Neural progenitor cell (in vitro differentiated cells): ENCODE measurements at regions not wholly inside any gene's neighbourhood (a gene's known extent, or its start where the extent isn't known, plus 50 kb on each side); places are given as distances from the start of the nearest gene placed in this dataset.

Experiments
- DNase-seq: peaks from one replicate; pipeline ENCODE4 v3.0.0-alpha.2; 2016; ENCODE audit warnings: low spot score
- H2AFZ ChIP-seq: fragments of 200-600 bp; sonication (generic); replicated peaks from 2 replicates; pipeline ENCODE4 v1.6.1; 2016; ENCODE audit warnings: antibody characterized with exemption
- H3F3A ChIP-seq: fragments of 200-600 bp; sonication (generic); 2 replicates; pipeline ENCODE4 v1.6.1; 2016; ENCODE audit warnings: antibody characterized with exemption, low read depth
- H3K27ac ChIP-seq: fragments of 200-600 bp; sonication (generic); 2 replicates; pipeline ENCODE4 v1.5.1; 2016; ENCODE audit warnings: mild to moderate bottlenecking
- H3K27me3 ChIP-seq: fragments of 200-600 bp; sonication (generic); 2 replicates; pipeline ENCODE4 v1.6.1; 2016; ENCODE audit warnings: mild to moderate bottlenecking, moderate library complexity
- H3K36me3 ChIP-seq: fragments of 200-600 bp; sonication (generic); 2 replicates; pipeline ENCODE4 v1.5.1; 2016
- H3K4me1 ChIP-seq: fragments of 200-600 bp; sonication (generic); 2 replicates; pipeline ENCODE4 v1.6.1; 2016; ENCODE audit warnings: mixed run types
- H3K4me2 ChIP-seq: fragments of 200-600 bp; sonication (generic); 2 replicates; pipeline ENCODE4 v1.6.1; 2016
- H3K4me3 ChIP-seq: fragments of 200-600 bp; sonication (generic); 2 replicates; pipeline ENCODE4 v1.5.1; 2016
- H3K79me2 ChIP-seq: fragments of 200-600 bp; sonication (generic); 2 replicates; pipeline ENCODE4 v1.6.1; 2016; ENCODE audit warnings: low read depth
- H3K9ac ChIP-seq: fragments of 200-600 bp; sonication (generic); 2 replicates; pipeline ENCODE4 v1.6.1; 2016
- H3K9me3 ChIP-seq: fragments of 200-600 bp; sonication (generic); 2 replicates; pipeline ENCODE4 v1.5.1; 2016; ENCODE audit warnings: low read depth
- H4K20me1 ChIP-seq: fragments of 200-600 bp; sonication (generic); 2 replicates; pipeline ENCODE4 v1.6.1; 2016; ENCODE audit warnings: low read depth
- H3K27ac Mint-ChIP-seq: 3 replicates; pipeline ENCODE4 v1.8.0; 2021; ENCODE audit warnings: mixed read lengths
- H3K27me3 Mint-ChIP-seq: 2 replicates; pipeline ENCODE4 v1.8.0; 2022; ENCODE audit warnings: low read depth, mild to moderate bottlenecking, inconsistent platforms, moderate library complexity, mixed read lengths; ENCODE audit not compliant: insufficient read depth
- H3K36me3 Mint-ChIP-seq: 3 replicates; pipeline ENCODE4 v1.8.0; 2021; ENCODE audit warnings: mixed read lengths
- H3K4me1 Mint-ChIP-seq: 3 replicates; pipeline ENCODE4 v1.8.0; 2021; ENCODE audit warnings: mixed read lengths
- H3K4me3 Mint-ChIP-seq: 3 replicates; pipeline ENCODE4 v1.8.0; 2021; ENCODE audit warnings: mild to moderate bottlenecking, moderate library complexity, mixed read lengths
- H3K9me3 Mint-ChIP-seq: 3 replicates; pipeline ENCODE4 v1.8.0; 2020; ENCODE audit warnings: mixed read lengths
- CTCF ChIP-seq: fragments of 200-600 bp; sonication (generic); IDR thresholded peaks from 2 replicates; pipeline ENCODE4 v1.5.1; 2017; ENCODE audit warnings: antibody characterized with exemption, mild to moderate bottlenecking
- EZH2 ChIP-seq: fragments of 200-600 bp; sonication (generic); IDR thresholded peaks from 2 replicates; pipeline ENCODE4 v1.6.1; 2017; ENCODE audit warnings: antibody characterized with exemption, mild to moderate bottlenecking, moderate library complexity
- EZH2phosphoT487 ChIP-seq: fragments of 200-600 bp; sonication (generic); IDR thresholded peaks from 2 replicates; pipeline ENCODE4 v1.6.1; 2017; ENCODE audit warnings: antibody characterized with exemption

- no peaks in the 10 kb centered on the region for H3K27me3 Mint-ChIP-seq
- no peaks in the 10 kb centered on the region for H3K36me3 Mint-ChIP-seq
- TF ChIP-seq CTCF = no peak
- TF ChIP-seq EZH2phosphoT487 = no peak
- no peak for TF ChIP-seq EZH2
- Histone ChIP-seq H3K4me3 (no peak overlapping the region), H3K79me2 (no peaks in the 10 kb centered on the region), H3K9me3 (no peaks in the 10 kb centered on the region), H4K20me1 (no peaks in the 10 kb centered on the region), H2AFZ (no peak overlapping the region), H3F3A (no peaks in the 10 kb centered on the region), H3K4me2 (no peak overlapping the region), H3K4me1 (peaks cover 13% of the 10 kb centered on the region), H3K27ac (no peak overlapping the region), H3K27me3 (no peaks in the 10 kb centered on the region), H3K36me3 (no peaks in the 10 kb centered on the region), H3K9ac (no peak overlapping the region)
- no peak overlapping the region for H3K4me3 Mint-ChIP-seq
- no peak for DNase-seq
- H3K27ac Mint-ChIP-seq = no peak overlapping the region
- H3K9me3 Mint-ChIP-seq = no peaks in the 10 kb centered on the region
- H3K4me1 Mint-ChIP-seq = peaks cover 26% of the 10 kb centered on the region
Observed at GRCh38 chr13:107716741-107717140, 498.6 kb downstream of the LIG4 start.

- no peaks in the 10 kb centered on the region for H3K9me3 ChIP-seq
- H3K36me3 Mint-ChIP-seq = no peaks in the 10 kb centered on the region
- H3K4me1 Mint-ChIP-seq = peaks cover 24% of the 10 kb centered on the region
- H3K4me3 ChIP-seq = no peak overlapping the region
- no peak overlapping the region for H2AFZ ChIP-seq
- H3K9me3 Mint-ChIP-seq = no peaks in the 10 kb centered on the region
- peaks cover 16% of the 10 kb centered on the region for H3K4me1 ChIP-seq
- no peaks in the 10 kb centered on the region for H3K36me3 ChIP-seq
- no peaks in the 10 kb centered on the region for H3F3A ChIP-seq
- H3K27me3 ChIP-seq = no peaks in the 10 kb centered on the region
- no peak overlapping the region for H3K4me2 ChIP-seq
- H3K27ac ChIP-seq = no peak overlapping the region
- H4K20me1 ChIP-seq = no peaks in the 10 kb centered on the region
- TF ChIP-seq EZH2 (no peak), CTCF (no peak), EZH2phosphoT487 (no peak)
- no peak overlapping the region for H3K4me3 Mint-ChIP-seq
- no peak overlapping the region for H3K27ac Mint-ChIP-seq
- no peaks in the 10 kb centered on the region for H3K27me3 Mint-ChIP-seq
- no peak for DNase-seq
- H3K9ac ChIP-seq = no peak overlapping the region
- H3K79me2 ChIP-seq = no peaks in the 10 kb centered on the region
Observed at GRCh38 chr13:107716241-107716640, 499.1 kb downstream of the LIG4 start.

- Mint-ChIP-seq H3K4me1 (peaks cover 24% of the 10 kb centered on the region), H3K4me3 (no peak overlapping the region), H3K27ac (peak overlapping the region; percentile 15), H3K27me3 (no peaks in the 10 kb centered on the region), H3K36me3 (no peaks in the 10 kb centered on the region), H3K9me3 (no peaks in the 10 kb centered on the region)
- H3K79me2 ChIP-seq = no peaks in the 10 kb centered on the region
- H3K9ac ChIP-seq = no peak overlapping the region
- no peaks in the 10 kb centered on the region for H3K36me3 ChIP-seq
- no peak for DNase-seq
- H2AFZ ChIP-seq = no peak overlapping the region
- no peaks in the 10 kb centered on the region for H3F3A ChIP-seq
- H3K4me1 ChIP-seq = peaks cover 16% of the 10 kb centered on the region
- no peak overlapping the region for H3K4me3 ChIP-seq
- H3K4me2 ChIP-seq = no peak overlapping the region
- H3K9me3 ChIP-seq = no peaks in the 10 kb centered on the region
- H3K27ac ChIP-seq = no peak overlapping the region
- no peaks in the 10 kb centered on the region for H3K27me3 ChIP-seq
- no peak for TF ChIP-seq EZH2
- no peak for TF ChIP-seq CTCF
- TF ChIP-seq EZH2phosphoT487 = no peak
- H4K20me1 ChIP-seq = no peaks in the 10 kb centered on the region
Observed at GRCh38 chr13:107715496-107715895, 499.8 kb downstream of the LIG4 start.
